ENCODE measurements at regions not wholly inside any gene's neighbourhood (a gene's known extent, or its start where the extent isn't known, plus 50 kb on each side); places are given as distances from the start of the nearest gene placed in this dataset.

DNA sequence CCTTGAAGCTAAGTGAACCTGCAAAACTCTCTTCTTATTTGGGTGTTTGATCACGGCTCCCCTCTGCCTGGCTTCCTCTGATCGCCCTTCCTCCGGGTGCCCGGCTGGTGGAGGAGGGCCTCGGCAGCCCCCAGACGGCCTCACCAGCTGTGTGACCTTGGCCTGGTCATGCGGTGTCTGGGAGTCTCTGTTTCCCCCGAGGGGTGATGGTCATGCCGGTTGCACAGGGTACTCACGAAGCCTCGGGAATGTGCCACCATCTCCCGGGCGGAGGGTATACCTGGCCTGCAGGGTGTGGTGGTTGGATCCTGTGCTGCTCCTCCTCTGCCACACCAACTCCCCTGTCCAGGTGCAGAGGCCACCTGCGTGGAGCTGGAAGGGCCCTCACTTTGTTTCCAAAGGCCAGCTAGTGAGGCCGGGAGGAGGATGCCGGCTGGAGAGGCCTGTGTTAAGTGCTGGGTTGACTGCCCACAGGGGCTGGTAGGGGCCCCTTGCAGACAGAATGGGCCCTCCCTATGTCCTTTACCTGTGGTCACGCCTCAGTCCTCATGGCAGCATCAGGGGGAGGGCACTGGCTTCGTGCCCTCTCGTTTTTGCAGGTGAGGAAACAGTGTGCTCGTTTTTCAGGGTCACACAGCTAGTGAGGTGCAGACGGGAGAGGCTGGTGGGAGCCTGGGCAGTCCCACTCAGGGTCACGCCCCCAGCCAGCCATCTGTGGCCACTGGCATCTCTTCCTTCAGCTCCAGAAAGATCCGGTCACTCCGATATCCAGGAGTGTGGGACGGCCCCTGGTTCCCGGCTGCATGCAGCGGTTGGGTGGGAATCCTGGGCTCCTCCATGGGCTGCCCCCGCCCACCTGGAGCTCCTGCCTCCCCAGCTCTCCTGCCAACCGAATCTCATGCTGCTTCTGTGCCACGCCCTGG, 148.5 kb upstream of the GSE1 start:
- H3K9ac ChIP-seq (ENCODE audit: low read length), result no peak overlapping the region
- no peak overlapping the region for H4K5ac ChIP-seq (ENCODE audit: low read length)
- no peak overlapping the region for H3K27ac ChIP-seq (ENCODE audit: low read depth, low read length)
- H3K4me2 ChIP-seq (ENCODE audit: low read length), result no peak overlapping the region
- no peak overlapping the region for H4K8ac ChIP-seq (ENCODE audit: low read depth, low read length)
- H3K4me3 ChIP-seq (ENCODE audit: low read length), result no peak overlapping the region
- H3K18ac ChIP-seq (ENCODE audit: low read length), result no peak overlapping the region
- no CpG with 5 or more reads among the region's 30 CpGs for WGBS (ENCODE audit: extremely low coverage, insufficient coverage, low lambda C conversion rate)
- no peak for DNase-seq
- no peak overlapping the region for H2AK5ac ChIP-seq (ENCODE audit: low read length)
- no peaks in the 10 kb centered on the region for H3K36me3 ChIP-seq (ENCODE audit: control insufficient read depth, insufficient read depth, low read length)
- peaks cover 2% of the 10 kb centered on the region for H3K27me3 ChIP-seq (ENCODE audit: insufficient read depth, low read length, poor library complexity)
- H2BK120ac ChIP-seq (ENCODE audit: low read depth, low read length), result no peak overlapping the region
- no peak overlapping the region for H3K4ac ChIP-seq (ENCODE audit: low read depth, low read length)
- H2BK5ac ChIP-seq (ENCODE audit: low read length), result no peak overlapping the region
- no peak overlapping the region for H3K56ac ChIP-seq (ENCODE audit: low read length)
- no peaks in the 10 kb centered on the region for H3K79me1 ChIP-seq (ENCODE audit: low read length)
- H2BK15ac ChIP-seq (replicated peaks; ENCODE audit: low read depth), result no peak overlapping the region
- H3K23ac ChIP-seq (ENCODE audit: low read length), result no peak overlapping the region
- H3K4me1 ChIP-seq (ENCODE audit: control insufficient read depth, low read depth, low read length), result peaks cover 13% of the 10 kb centered on the region
- H3K79me2 ChIP-seq (ENCODE audit: control insufficient read depth, insufficient read depth, low read length), result no peaks in the 10 kb centered on the region

DNA sequence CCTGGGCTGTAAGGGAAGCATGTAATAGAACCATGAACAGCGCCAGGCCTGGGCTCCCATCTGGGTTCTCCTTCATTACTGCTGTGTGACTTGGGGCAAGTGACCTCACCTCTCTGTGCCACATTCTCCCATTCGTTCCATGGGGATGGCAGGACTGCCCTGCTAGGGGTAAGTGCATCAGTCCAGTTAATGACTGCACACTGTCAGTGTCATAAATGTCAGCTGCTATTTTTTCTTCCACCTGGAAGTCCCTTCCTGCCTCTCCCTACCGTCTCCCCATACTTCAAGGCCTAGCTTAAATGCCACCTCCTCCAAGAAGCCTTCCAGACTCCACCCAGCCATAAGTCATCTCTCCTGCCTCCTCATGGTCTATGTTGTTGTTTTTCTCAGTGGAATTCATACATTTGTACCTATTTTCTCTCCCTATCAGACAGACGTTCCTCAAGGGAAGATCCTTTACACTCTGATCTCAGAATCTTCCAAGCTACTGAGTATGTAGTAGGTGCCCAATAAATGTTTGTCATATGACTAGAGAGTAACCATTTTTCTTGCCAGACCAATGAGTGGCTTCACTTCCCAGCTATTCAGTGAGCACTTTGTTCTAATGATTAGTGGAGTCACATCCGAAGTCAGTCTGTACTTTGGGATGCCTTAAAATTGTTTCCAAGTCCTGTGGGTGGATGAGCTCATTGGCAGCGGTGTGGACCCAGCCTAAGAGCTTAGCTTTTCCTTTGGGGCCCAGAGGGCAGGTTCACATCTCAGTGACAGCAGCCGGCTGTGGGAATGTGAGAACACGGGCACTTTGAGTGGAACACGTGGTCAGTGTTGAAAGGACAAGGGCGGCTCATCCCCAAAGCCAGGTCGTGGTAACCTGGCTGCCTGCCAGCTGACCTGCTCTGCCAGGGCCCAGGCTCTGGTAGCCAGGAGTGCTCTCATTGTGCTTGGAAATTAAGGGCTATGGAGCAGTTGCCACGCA, 147.5 kb upstream of the GSE1 start:
- no peaks in the 10 kb centered on the region for H3K79me1 ChIP-seq (ENCODE audit: low read length)
- no peaks in the 10 kb centered on the region for H3K36me3 ChIP-seq (ENCODE audit: control insufficient read depth, insufficient read depth, low read length)
- no peak overlapping the region for H3K56ac ChIP-seq (ENCODE audit: low read length)
- H3K4me3 ChIP-seq (ENCODE audit: low read length), result no peak overlapping the region
- no peak overlapping the region for H2AK5ac ChIP-seq (ENCODE audit: low read length)
- no peak overlapping the region for H4K5ac ChIP-seq (ENCODE audit: low read length)
- H3K4me2 ChIP-seq (ENCODE audit: low read length), result no peak overlapping the region
- H3K27me3 ChIP-seq (ENCODE audit: insufficient read depth, low read length, poor library complexity), result peaks cover 2% of the 10 kb centered on the region
- no peak for DNase-seq
- no peak overlapping the region for H3K18ac ChIP-seq (ENCODE audit: low read length)
- H4K8ac ChIP-seq (ENCODE audit: low read depth, low read length), result no peak overlapping the region
- no peaks in the 10 kb centered on the region for H3K79me2 ChIP-seq (ENCODE audit: control insufficient read depth, insufficient read depth, low read length)
- H3K23ac ChIP-seq (ENCODE audit: low read length), result no peak overlapping the region
- H3K9ac ChIP-seq (ENCODE audit: low read length), result no peak overlapping the region
- H3K4ac ChIP-seq (ENCODE audit: low read depth, low read length), result no peak overlapping the region
- H3K4me1 ChIP-seq (ENCODE audit: control insufficient read depth, low read depth, low read length), result peaks cover 9% of the 10 kb centered on the region
- no peak overlapping the region for H2BK15ac ChIP-seq (replicated peaks; ENCODE audit: low read depth)
- no peak overlapping the region for H2BK120ac ChIP-seq (ENCODE audit: low read depth, low read length)
- no CpG with 5 or more reads among the region's 12 CpGs for WGBS (ENCODE audit: extremely low coverage, insufficient coverage, low lambda C conversion rate)
- H2BK5ac ChIP-seq (ENCODE audit: low read length), result no peak overlapping the region
- no peak overlapping the region for H3K27ac ChIP-seq (ENCODE audit: low read depth, low read length)

DNA sequence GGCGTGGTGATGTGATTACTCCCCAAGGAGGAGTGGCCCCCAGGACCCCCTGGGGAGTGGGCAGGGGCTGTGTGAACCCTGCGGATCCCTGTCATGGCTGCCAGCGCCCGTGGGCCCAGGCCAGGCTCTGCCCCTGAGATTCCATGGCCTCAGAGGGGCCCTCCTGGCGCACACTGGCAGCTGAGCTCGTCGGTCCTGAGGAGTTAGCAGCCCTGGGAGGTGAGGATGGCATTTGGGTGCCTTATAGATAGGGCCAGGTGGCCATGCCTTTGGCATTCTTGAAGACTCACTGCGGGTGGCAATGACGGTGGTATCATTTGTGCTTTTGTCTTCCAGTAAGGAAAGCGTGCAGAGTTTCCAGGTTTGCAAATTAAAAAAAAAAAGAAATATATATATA, 146.8 kb upstream of the GSE1 start:
- Histone ChIP-seq H3K36me3 (ENCODE audit: control insufficient read depth, insufficient read depth, low read length) (no peaks in the 10 kb centered on the region), H3K27me3 (ENCODE audit: insufficient read depth, low read length, poor library complexity) (peaks cover 2% of the 10 kb centered on the region), H3K27ac (ENCODE audit: low read depth, low read length) (no peak overlapping the region)

DNA sequence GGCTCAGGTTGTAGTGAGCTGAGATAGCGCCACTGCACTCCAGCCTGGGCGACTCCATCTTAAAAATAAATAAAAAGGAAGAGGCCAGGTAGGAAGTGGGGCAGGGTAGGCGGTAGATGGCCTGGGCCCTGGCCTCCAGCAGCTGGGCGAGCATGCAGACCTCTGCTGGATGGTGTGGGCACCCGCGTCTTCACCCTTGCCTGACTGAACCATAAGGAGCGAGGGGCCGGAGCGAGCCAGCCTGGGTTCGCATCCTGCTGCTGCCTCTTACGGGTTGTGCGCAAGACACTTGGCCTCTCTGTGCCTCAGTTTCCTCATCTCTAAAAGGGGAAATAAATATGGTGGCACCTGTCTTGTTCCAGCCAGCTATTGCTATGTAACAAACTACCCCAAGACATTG, 146.1 kb upstream of the GSE1 start:
- no peak overlapping the region for H3K4me3 ChIP-seq (ENCODE audit: low read length)
- no peak overlapping the region for H4K8ac ChIP-seq (ENCODE audit: low read depth, low read length)
- no peak overlapping the region for H4K5ac ChIP-seq (ENCODE audit: low read length)
- no peaks in the 10 kb centered on the region for H3K4me1 ChIP-seq (ENCODE audit: control insufficient read depth, low read depth, low read length)
- H3K18ac ChIP-seq (ENCODE audit: low read length), result no peak overlapping the region
- no peak overlapping the region for H3K9ac ChIP-seq (ENCODE audit: low read length)
- no peak overlapping the region for H2BK5ac ChIP-seq (ENCODE audit: low read length)
- H3K56ac ChIP-seq (ENCODE audit: low read length), result no peak overlapping the region
- H3K27me3 ChIP-seq (ENCODE audit: insufficient read depth, low read length, poor library complexity), result peaks cover 2% of the 10 kb centered on the region
- WGBS (ENCODE audit: extremely low coverage, insufficient coverage, low lambda C conversion rate), result no CpG with 5 or more reads among the region's 12 CpGs
- no peaks in the 10 kb centered on the region for H3K36me3 ChIP-seq (ENCODE audit: control insufficient read depth, insufficient read depth, low read length)
- H3K27ac ChIP-seq (ENCODE audit: low read depth, low read length), result no peak overlapping the region
- no peak overlapping the region for H3K23ac ChIP-seq (ENCODE audit: low read length)
- DNase-seq, result no peak
- H2BK120ac ChIP-seq (ENCODE audit: low read depth, low read length), result no peak overlapping the region
- no peaks in the 10 kb centered on the region for H3K79me1 ChIP-seq (ENCODE audit: low read length)
- no peak overlapping the region for H2BK15ac ChIP-seq (replicated peaks; ENCODE audit: low read depth)
- H3K4me2 ChIP-seq (ENCODE audit: low read length), result no peak overlapping the region
- H2AK5ac ChIP-seq (ENCODE audit: low read length), result no peak overlapping the region
- no peaks in the 10 kb centered on the region for H3K79me2 ChIP-seq (ENCODE audit: control insufficient read depth, insufficient read depth, low read length)
- H3K4ac ChIP-seq (ENCODE audit: low read depth, low read length), result no peak overlapping the region

More for the DNA sequence above, 146.8 kb upstream of the GSE1 start:
- peaks cover 3% of the 10 kb centered on the region for H3K4me1 ChIP-seq (ENCODE audit: control insufficient read depth, low read depth, low read length)
- H3K79me2 ChIP-seq (ENCODE audit: control insufficient read depth, insufficient read depth, low read length), result no peaks in the 10 kb centered on the region
- H3K56ac ChIP-seq (ENCODE audit: low read length), result no peak overlapping the region
- H3K4me3 ChIP-seq (ENCODE audit: low read length), result no peak overlapping the region
- no peak overlapping the region for H3K9ac ChIP-seq (ENCODE audit: low read length)
- H2AK5ac ChIP-seq (ENCODE audit: low read length), result no peak overlapping the region
- no CpG with 5 or more reads among the region's 10 CpGs for WGBS (ENCODE audit: extremely low coverage, insufficient coverage, low lambda C conversion rate)
- no peak overlapping the region for H3K4me2 ChIP-seq (ENCODE audit: low read length)
- H3K79me1 ChIP-seq (ENCODE audit: low read length), result no peaks in the 10 kb centered on the region
- no peak overlapping the region for H2BK120ac ChIP-seq (ENCODE audit: low read depth, low read length)
- no peak overlapping the region for H4K8ac ChIP-seq (ENCODE audit: low read depth, low read length)
- DNase-seq, result no peak
- H3K4ac ChIP-seq (ENCODE audit: low read depth, low read length), result no peak overlapping the region
- no peak overlapping the region for H3K23ac ChIP-seq (ENCODE audit: low read length)
- H2BK5ac ChIP-seq (ENCODE audit: low read length), result no peak overlapping the region
- H4K5ac ChIP-seq (ENCODE audit: low read length), result no peak overlapping the region
- H2BK15ac ChIP-seq (replicated peaks; ENCODE audit: low read depth), result no peak overlapping the region
- H3K18ac ChIP-seq (ENCODE audit: low read length), result no peak overlapping the region

DNA sequence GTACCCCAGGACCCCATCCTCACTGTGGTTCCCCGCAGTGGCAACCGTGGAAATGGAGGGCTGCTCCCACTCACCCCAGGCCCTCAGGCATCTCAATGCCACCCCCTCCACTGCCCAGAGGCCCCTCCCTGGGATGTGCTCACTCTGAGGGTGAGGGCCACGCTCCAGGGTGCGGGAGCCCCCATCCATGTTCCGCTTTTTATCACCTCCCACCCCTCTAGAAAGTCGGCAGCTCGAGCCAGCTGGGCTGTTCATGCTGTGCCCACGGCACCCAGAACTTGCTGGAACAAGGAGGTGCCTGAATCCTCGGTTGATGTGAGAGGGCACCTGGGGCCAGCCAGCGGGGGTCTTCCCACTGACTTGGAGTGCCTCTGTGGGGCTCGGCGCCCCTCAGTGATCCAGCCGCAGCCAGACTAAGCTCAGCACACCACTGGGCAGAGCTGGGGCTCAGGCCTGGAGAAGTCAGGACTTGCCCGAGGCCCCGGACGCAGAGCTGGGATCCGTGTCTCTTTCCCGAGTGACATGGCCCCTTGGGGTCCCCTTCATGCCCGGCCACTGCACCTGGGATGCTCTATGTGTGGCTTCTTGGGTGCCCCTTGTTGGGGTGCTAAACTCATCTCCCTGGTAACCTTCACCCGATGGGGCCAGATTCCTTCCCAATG, 143.1 kb upstream of the GSE1 start:
- Histone ChIP-seq H3K27ac (ENCODE audit: low read depth, low read length) (no peak overlapping the region), H3K27me3 (ENCODE audit: insufficient read depth, low read length, poor library complexity) (no peaks in the 10 kb centered on the region), H3K4me2 (ENCODE audit: low read length) (no peak overlapping the region), H3K4ac (ENCODE audit: low read depth, low read length) (no peak overlapping the region), H3K56ac (ENCODE audit: low read length) (no peak overlapping the region), H3K9ac (ENCODE audit: low read length) (no peak overlapping the region), H2BK15ac (replicated peaks; ENCODE audit: low read depth) (no peak overlapping the region), H4K8ac (ENCODE audit: low read depth, low read length) (no peak overlapping the region), H3K4me3 (ENCODE audit: low read length) (no peak overlapping the region), H3K79me1 (ENCODE audit: low read length) (no peaks in the 10 kb centered on the region), H4K5ac (ENCODE audit: low read length) (no peak overlapping the region), H3K4me1 (ENCODE audit: control insufficient read depth, low read depth, low read length) (peaks cover 6% of the 10 kb centered on the region), H2BK5ac (ENCODE audit: low read length) (no peak overlapping the region), H3K18ac (ENCODE audit: low read length) (no peak overlapping the region), H2AK5ac (ENCODE audit: low read length) (no peak overlapping the region), H3K23ac (ENCODE audit: low read length) (no peak overlapping the region), H3K36me3 (ENCODE audit: control insufficient read depth, insufficient read depth, low read length) (no peaks in the 10 kb centered on the region), H2BK120ac (ENCODE audit: low read depth, low read length) (no peak overlapping the region), H3K79me2 (ENCODE audit: control insufficient read depth, insufficient read depth, low read length) (no peaks in the 10 kb centered on the region)
- no CpG with 5 or more reads among the region's 20 CpGs for WGBS (ENCODE audit: extremely low coverage, insufficient coverage, low lambda C conversion rate)
- DNase-seq, result no peak

Data from mesendoderm (in vitro differentiated cells).